K562 (cell line): ENCODE measurements at regions not wholly inside any gene's neighbourhood (a gene's known extent, or its start where the extent isn't known, plus 50 kb on each side); places are given as distances from the start of the nearest gene placed in this dataset.

Experiments used
- FOXK2 ChIP-seq, 2 experiments: fragments of 450-650 bp; IDR thresholded peaks in 1 of 2; conservative IDR thresholded peaks in 1 of 2; 2 replicates each; pipeline ENCODE4 v1.6.1; 2016; ENCODE audit warnings: low read depth in 2 of 2, mild to moderate bottlenecking in 1 of 2
- NFRKB ChIP-seq: fragments of 450-650 bp; IDR thresholded peaks from 2 replicates; pipeline ENCODE4 v1.6.1; 2016; ENCODE audit warnings: low read depth
- PCBP2 ChIP-seq: fragments of 200-400 bp; formaldehyde crosslinking; IDR thresholded peaks from 2 replicates; pipeline ENCODE4 v1.6.1; 2018; ENCODE audit warnings: low read length, low read depth, mild to moderate bottlenecking, moderate library complexity; ENCODE audit not compliant: poor library complexity, severe bottlenecking
- PREB ChIP-seq: sonication (generic); formaldehyde crosslinking; IDR thresholded peaks from 2 replicates; pipeline ENCODE4 v1.8.1; 2023; ENCODE audit warnings: mild to moderate bottlenecking, missing genetic modification reagents
- STAT6 ChIP-seq: sonication (generic); formaldehyde crosslinking; IDR thresholded peaks from 2 replicates; pipeline ENCODE4 v1.8.1; 2023; ENCODE audit warnings: mild to moderate bottlenecking, missing genetic modification reagents

GRCh38 chr10:36075196-36075595, 433.1 kb upstream of the FZD8 start:
- TF ChIP-seq STAT6 (CRISPR knock-in tag) = no peak
- no peak for TF ChIP-seq PCBP2
- TF ChIP-seq FOXK2 (conservative IDR thresholded peaks at IDR 0.05 in 1 of 2, IDR thresholded peaks at IDR 0.05 in 1 of 2; ENCODE audit: low read depth in 2 of 2) = no peak
- TF ChIP-seq PREB (CRISPR knock-in tag) = no peak
- TF ChIP-seq NFRKB = no peak
